HG03439 (cell line): ENCODE measurements at regions not wholly inside any gene's neighbourhood (a gene's known extent, or its start where the extent isn't known, plus 50 kb on each side); places are given as distances from the start of the nearest gene placed in this dataset.
"Not testable (repeated sequence)": the region's sequence is repeated elsewhere in the genome, so short reads cannot be mapped to it uniquely, and the experiment has no call there.

Experiments
- ATAC-seq: cut with Tn5 transposase; IDR thresholded peaks from one replicate; pipeline ENCODE4 v1.9.1; 2021; ENCODE audit warnings: mild to moderate bottlenecking, moderate library complexity; ENCODE audit not compliant: unreplicated experiment

GRCh38 chr2:144937066-144937465 lies 417.1 kb upstream of the ZEB2 start:
- ATAC-seq: no peak

GRCh38 chr2:144936442-144936841 lies 416.5 kb upstream of the ZEB2 start:
- ATAC-seq: no peak

- ATAC-seq: no peak
These were observed 415.8 kb upstream of the ZEB2 start for GRCh38 chr2:144935736-144936135.

- no peak for ATAC-seq
These were observed 415.3 kb upstream of the ZEB2 start for GRCh38 chr2:144935191-144935590.

- ATAC-seq: no peak
These were observed 412.0 kb upstream of the ZEB2 start for GRCh38 chr2:144931960-144932359.

- no peak for ATAC-seq
These were observed 411.6 kb upstream of the ZEB2 start for GRCh38 chr2:144931480-144931879.

- ATAC-seq: no peak
These were observed 407.5 kb upstream of the ZEB2 start for GRCh38 chr2:144927429-144927828.

- no peak for ATAC-seq
These were observed 406.0 kb upstream of the ZEB2 start for GRCh38 chr2:144925886-144926285.

- no peak for ATAC-seq
These were observed 404.9 kb upstream of the ZEB2 start for GRCh38 chr2:144924827-144925226.

GRCh38 chr2:144922519-144922918 lies 402.6 kb upstream of the ZEB2 start:
- ATAC-seq: no peak

GRCh38 chr2:144920755-144921530 lies 401.0 kb upstream of the ZEB2 start:
- ATAC-seq: no peak

GRCh38 chr2:144914622-144915318 lies 394.9 kb upstream of the ZEB2 start:
- ATAC-seq: no peak

GRCh38 chr2:144914113-144914512 lies 394.2 kb upstream of the ZEB2 start:
- no peak for ATAC-seq

- ATAC-seq: no peak
These were observed 392.3 kb upstream of the ZEB2 start for GRCh38 chr2:144912206-144912605.

GRCh38 chr2:144905956-144906355 lies 386.0 kb upstream of the ZEB2 start:
- no peak for ATAC-seq

GRCh38 chr2:144904612-144905011 lies 384.7 kb upstream of the ZEB2 start:
- no peak for ATAC-seq

- not testable (repeated sequence) for ATAC-seq
These were observed 383.1 kb upstream of the ZEB2 start for GRCh38 chr2:144903045-144903444.

- ATAC-seq: not testable (repeated sequence)
These were observed 381.5 kb upstream of the ZEB2 start for GRCh38 chr2:144901386-144901785.

- ATAC-seq: no peak
These were observed 376.4 kb upstream of the ZEB2 start for GRCh38 chr2:144896341-144896740.

- no peak for ATAC-seq
These were observed 375.0 kb upstream of the ZEB2 start for GRCh38 chr2:144894612-144895599.

- no peak for ATAC-seq
These were observed 373.5 kb upstream of the ZEB2 start for GRCh38 chr2:144893464-144893863.
